ENCODE measurements at regions not wholly inside any gene's neighbourhood (a gene's known extent, or its start where the extent isn't known, plus 50 kb on each side); places are given as distances from the start of the nearest gene placed in this dataset.

DNA sequence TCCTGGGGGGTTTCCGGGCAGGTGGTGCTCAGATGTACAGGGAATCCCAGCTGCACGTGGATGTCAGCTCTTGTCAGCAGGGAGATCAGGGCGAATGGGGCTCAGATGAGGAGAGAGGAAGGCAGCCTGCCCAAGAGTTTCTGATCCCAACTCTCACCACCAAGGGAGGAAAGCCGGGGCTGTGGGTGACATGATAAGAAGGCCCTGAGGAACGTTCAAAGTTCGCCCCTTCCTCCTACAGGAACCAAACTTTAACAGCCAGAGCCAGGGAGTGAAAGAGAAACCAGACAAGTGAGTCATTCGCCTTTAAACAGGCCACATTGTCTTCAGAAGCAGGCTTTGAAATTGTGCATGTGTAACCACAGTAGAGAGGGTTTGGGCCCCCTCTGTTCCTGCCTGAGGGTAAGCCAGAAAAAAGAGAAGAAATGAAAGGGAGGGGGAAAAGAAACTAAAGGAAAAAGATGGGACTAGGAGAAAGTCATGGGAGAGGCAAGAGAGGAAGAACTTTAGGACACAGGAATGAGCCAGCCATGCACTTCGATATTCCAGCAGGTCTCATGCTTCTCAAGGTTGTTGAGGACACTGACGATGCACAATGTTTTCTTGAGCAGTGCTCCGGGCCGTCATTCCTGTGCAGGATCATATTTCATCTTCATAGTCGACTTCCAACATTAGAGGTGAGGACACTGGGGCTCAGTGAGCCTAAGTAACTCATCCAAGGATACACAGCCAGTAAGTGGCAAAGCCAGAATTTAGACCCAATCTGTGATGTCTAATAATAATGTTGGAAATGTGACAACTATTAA is 691.4 kb upstream of the TBX3 start:
- TF ChIP-seq, protein P1, sequence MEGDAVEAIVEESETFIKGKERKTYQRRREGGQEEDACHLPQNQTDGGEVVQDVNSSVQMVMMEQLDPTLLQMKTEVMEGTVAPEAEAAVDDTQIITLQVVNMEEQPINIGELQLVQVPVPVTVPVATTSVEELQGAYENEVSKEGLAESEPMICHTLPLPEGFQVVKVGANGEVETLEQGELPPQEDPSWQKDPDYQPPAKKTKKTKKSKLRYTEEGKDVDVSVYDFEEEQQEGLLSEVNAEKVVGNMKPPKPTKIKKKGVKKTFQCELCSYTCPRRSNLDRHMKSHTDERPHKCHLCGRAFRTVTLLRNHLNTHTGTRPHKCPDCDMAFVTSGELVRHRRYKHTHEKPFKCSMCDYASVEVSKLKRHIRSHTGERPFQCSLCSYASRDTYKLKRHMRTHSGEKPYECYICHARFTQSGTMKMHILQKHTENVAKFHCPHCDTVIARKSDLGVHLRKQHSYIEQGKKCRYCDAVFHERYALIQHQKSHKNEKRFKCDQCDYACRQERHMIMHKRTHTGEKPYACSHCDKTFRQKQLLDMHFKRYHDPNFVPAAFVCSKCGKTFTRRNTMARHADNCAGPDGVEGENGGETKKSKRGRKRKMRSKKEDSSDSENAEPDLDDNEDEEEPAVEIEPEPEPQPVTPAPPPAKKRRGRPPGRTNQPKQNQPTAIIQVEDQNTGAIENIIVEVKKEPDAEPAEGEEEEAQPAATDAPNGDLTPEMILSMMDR (IDR thresholded peaks at IDR 0.05), result no peak
- no peak for TF ChIP-seq POLR2A (IDR thresholded peaks at IDR 0.05)
